Mucosa of rectum (tissue), 2 donors: ENCODE measurements at regions not wholly inside any gene's neighbourhood (a gene's known extent, or its start where the extent isn't known, plus 50 kb on each side); places are given as distances from the start of the nearest gene placed in this dataset.
"Not testable (repeated sequence)": the region's sequence is repeated elsewhere in the genome, so short reads cannot be mapped to it uniquely, and the experiment has no call there.

Experiments
- H3K27ac ChIP-seq, 2 donors: one replicate each; pipeline ENCODE4 v1.7.0; 2013; ENCODE audit warnings: inconsistent platforms in 2 of 2, low read depth in 2 of 2, low read length in 2 of 2
- H3K27me3 ChIP-seq, 2 donors: one replicate each; pipeline ENCODE4 v1.7.0; 2013; ENCODE audit warnings: low read length in 2 of 2; ENCODE audit not compliant: control insufficient read depth in 2 of 2, insufficient read depth in 2 of 2
- H3K36me3 ChIP-seq, 2 donors: one replicate each; pipeline ENCODE4 v1.7.0; 2013; ENCODE audit warnings: low read length in 2 of 2; ENCODE audit not compliant: control insufficient read depth in 2 of 2, insufficient read depth in 2 of 2
- H3K4me1 ChIP-seq, 2 donors: one replicate each; pipeline ENCODE4 v1.7.0; 2013; ENCODE audit warnings: low read length in 2 of 2, mild to moderate bottlenecking in 1 of 2; ENCODE audit not compliant: control insufficient read depth in 2 of 2, insufficient read depth in 2 of 2
- H3K4me3 ChIP-seq, 2 donors: one replicate each; pipeline ENCODE4 v1.7.0; 2013; ENCODE audit warnings: low read length in 2 of 2
- H3K9ac ChIP-seq, 2 donors: one replicate each; pipeline ENCODE4 v1.7.0; 2013; ENCODE audit warnings: low read length in 2 of 2, low read depth in 1 of 2, mild to moderate bottlenecking in 1 of 2
- H3K9me3 ChIP-seq, 2 donors: one replicate each; pipeline ENCODE4 v1.7.0; 2013; ENCODE audit warnings: low read length in 2 of 2; ENCODE audit not compliant: control insufficient read depth in 2 of 2
- donor health status: healthy.
- donor health status: Normal muscosa, but diverticular disease.

DNA sequence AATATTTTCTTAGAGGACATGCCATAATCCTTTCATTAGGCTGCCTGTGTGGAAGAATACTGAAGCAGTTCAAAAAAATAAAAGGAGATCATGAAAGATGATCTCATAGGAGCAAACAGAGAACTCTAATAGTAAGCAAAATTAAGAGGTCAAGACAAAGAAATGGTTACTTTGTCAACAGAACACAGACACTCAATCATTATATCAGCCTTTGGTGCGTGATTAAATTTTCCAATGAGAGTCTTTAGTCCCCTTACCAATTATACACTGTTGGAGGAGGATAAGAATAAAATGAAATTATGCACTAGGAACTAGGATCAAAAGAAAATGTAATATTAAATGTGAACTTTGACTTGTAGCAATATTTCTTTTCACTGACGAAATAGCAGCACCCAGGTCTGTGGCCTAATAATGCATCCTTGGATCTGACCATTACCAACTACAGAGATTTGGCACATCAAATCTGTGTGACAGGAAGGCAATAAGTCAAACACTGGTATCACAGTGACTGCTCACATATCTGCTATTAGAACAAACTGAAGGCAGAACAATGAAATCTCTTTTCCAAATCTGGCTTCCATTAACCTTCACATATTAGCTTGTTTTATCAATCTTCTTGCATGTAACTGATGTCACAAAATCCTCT, 1812.9 kb downstream of the PLA2G4A start:
- Histone ChIP-seq H3K9ac (no peak overlapping the region), H3K4me1 (no peaks in the 10 kb centered on the region), H3K27ac (no peak overlapping the region), H3K36me3 (no peaks in the 10 kb centered on the region), H3K9me3 (peaks cover 0 to 3% of the 10 kb centered on the region in 2 donors), H3K4me3 (no peak overlapping the region), H3K27me3 (no peaks in the 10 kb centered on the region)

DNA sequence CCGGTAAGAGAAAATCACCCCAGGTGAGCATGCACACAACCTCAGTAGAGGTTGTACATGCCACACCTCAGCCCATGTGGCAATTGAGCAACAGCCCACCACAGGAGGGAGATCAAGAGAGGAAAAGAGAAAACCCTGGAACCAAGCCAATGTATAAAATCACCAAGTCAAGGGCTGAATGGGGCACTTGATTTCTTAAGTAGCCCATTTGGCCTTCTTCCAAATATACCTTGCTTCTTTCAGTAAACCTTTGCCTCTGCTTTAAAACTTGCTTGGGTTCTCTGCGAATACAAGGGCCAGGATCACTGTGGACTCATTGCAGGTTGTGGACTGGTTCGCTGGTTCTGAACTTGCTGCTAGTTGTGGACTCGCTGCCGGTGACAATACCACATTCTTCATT, 1814.0 kb downstream of the PLA2G4A start:
- Histone ChIP-seq H3K4me1 (no peaks in the 10 kb centered on the region), H3K36me3 (no peaks in the 10 kb centered on the region), H3K27me3 (no peaks in the 10 kb centered on the region), H3K27ac (no peak overlapping the region), H3K9me3 (peaks cover 0 to 3% of the 10 kb centered on the region in 2 donors), H3K9ac (no peak overlapping the region), H3K4me3 (no peak overlapping the region)

DNA sequence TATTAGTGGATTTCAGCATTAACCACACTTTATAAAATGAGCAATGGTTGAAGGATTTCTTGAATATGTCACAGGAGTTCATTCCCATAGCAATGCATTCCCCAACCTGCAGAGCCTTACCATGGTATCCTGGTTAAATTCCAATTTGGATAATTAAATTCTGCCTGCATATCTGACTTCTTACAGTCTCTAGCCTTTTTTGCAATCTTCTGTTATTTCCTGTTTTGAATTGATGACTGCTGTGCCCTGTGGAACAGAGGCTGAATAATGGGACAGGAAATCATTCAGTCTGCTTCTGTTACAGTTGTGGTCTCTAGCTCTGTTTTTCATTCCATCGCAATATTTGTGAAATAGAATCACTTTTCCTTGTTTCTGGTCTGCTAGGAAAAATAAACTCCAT, 1823.9 kb downstream of the PLA2G4A start:
- H3K4me3 ChIP-seq, result no peak overlapping the region
- no peaks in the 10 kb centered on the region for H3K27me3 ChIP-seq
- no peaks in the 10 kb centered on the region for H3K9me3 ChIP-seq
- no peaks in the 10 kb centered on the region for H3K4me1 ChIP-seq
- no peak overlapping the region for H3K27ac ChIP-seq
- no peaks in the 10 kb centered on the region for H3K36me3 ChIP-seq
- no peak overlapping the region for H3K9ac ChIP-seq

DNA sequence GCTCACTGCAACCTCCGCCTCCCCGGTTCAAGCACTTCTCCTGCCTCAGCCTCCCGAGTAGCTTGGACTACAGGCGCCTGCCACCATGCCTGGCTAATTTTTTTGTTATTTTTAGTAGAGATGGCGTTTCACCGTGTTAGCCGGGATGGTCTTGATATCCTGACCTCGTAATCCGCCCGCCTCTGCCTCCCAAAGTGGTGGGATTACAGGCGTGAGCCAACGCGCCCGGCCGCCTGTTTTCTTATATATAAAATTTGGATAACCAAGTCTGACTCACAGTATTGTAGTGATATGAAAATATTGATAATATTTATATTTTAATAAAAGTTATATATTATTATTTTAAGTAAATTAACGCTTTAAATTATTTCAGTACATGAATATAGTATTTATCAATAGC, 1821.7 kb downstream of the BRINP3 start:
- H3K9ac ChIP-seq, H3K27me3 ChIP-seq, H3K4me3 ChIP-seq, H3K27ac ChIP-seq, H3K36me3 ChIP-seq, H3K4me1 ChIP-seq, H3K9me3 ChIP-seq: not testable (repeated sequence)

DNA sequence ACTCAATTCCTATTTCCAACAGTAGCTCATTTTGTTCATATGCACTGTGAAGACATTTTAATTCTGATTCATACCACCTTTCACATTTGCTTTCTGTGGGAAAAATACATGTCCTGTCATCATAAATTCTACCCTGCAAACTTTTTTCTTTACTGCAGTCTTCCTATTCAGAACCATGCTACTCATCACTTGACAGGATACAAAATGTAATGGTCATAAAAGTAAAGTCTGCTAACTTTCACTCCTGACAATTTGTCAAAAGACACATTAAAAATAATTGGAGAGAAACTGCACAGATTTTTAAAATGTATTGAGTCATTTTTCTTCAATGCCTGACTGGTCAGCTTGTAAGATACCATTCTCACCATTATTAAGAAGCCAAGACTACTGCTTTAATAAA, 1817.1 kb downstream of the BRINP3 start:
- H3K4me1 ChIP-seq, result no peaks in the 10 kb centered on the region
- no peak overlapping the region for H3K9ac ChIP-seq
- H3K9me3 ChIP-seq, result no peaks in the 10 kb centered on the region

DNA sequence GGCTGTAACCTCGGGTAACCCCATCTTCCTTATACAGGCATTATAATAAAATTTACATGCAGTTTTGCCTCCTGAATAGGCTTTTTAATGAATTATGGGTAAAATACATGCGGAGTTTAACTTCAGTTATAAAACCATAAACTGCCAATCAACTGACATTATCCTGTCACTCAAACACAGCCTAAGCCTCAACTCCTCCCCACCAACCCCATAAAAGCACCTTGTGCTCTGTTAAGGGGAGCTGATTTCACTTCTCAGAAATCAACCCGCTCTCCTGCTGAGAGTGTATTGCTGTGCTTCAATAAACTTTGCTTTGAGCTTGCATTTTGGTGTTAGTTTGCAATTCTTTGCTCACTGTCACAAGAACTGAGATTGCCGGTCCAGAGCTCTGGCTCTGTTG, 1812.2 kb downstream of the BRINP3 start:
- Histone ChIP-seq H3K27me3 (no peaks in the 10 kb centered on the region), H3K4me3 (no peak overlapping the region)

More for the DNA sequence above, 1817.1 kb downstream of the BRINP3 start:
- H3K27ac ChIP-seq, result no peak overlapping the region
- no peaks in the 10 kb centered on the region for H3K36me3 ChIP-seq
- no peaks in the 10 kb centered on the region for H3K27me3 ChIP-seq
- no peak overlapping the region for H3K4me3 ChIP-seq

DNA sequence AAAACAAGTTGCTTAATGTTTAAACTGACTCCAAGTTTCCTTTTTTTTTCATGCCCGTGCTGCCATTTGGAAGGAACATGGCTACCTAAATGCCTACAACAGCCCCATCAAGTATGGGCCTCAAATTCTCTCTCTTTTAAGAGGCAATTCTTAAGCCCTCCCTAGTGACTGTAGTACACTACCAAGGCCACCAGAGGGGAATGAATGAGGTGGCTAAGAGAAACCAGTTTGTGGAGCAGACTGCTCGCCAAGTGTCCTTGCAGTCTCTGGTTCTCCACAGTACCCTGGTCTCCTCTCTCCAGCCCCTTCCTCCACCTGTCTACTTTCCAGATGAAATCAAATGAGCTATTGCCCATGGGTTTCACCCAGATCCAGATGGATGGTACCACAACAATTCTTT, 1809.6 kb downstream of the BRINP3 start:
- H3K4me1 ChIP-seq, result no peaks in the 10 kb centered on the region
- no peaks in the 10 kb centered on the region for H3K27me3 ChIP-seq
- no peak overlapping the region for H3K9ac ChIP-seq
- no peak overlapping the region for H3K27ac ChIP-seq
- no peaks in the 10 kb centered on the region for H3K36me3 ChIP-seq
- peaks cover 0 to 2% of the 10 kb centered on the region in 2 donors for H3K9me3 ChIP-seq
- H3K4me3 ChIP-seq, result no peak overlapping the region

More for the DNA sequence above, 1812.2 kb downstream of the BRINP3 start:
- Histone ChIP-seq H3K4me1 (no peaks in the 10 kb centered on the region), H3K27ac (no peak overlapping the region), H3K9me3 (peaks cover 0 to 2% of the 10 kb centered on the region in 2 donors), H3K36me3 (no peaks in the 10 kb centered on the region), H3K9ac (no peak overlapping the region)

DNA sequence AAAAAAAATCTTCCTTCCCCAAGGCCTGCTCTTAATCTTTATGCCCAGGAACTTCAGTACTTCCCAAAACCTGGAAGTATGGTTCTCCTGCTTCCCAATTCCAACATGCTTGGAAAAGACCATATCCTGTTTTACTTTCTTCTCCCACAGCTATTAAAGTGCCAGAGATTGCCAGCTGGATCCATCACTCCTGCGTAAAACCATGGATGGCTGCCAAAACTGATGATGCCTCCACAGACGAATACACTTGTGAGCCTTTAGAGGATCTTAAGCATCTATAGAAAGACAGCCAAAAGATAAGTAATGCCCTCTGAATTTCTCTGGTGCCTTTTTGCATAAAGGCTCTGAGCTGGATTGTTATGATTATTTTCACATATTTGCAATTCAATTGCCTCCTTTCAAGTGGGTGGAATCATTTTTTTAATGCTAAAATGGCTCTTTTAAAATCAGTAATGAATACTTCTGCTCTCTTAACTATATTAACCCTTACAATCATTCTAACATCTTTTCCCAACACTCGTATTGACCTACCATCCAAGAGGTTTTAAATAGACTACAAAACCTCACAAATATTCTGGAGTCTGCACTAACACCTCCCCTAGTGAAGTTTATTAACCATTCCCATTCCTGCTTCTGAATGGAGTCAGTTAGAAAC, 1807.8 kb downstream of the BRINP3 start:
- H3K9ac ChIP-seq, result no peak overlapping the region
- H3K27ac ChIP-seq, result no peak overlapping the region
- no peak overlapping the region for H3K4me3 ChIP-seq
- no peaks in the 10 kb centered on the region for H3K4me1 ChIP-seq
- no peaks in the 10 kb centered on the region for H3K36me3 ChIP-seq
- peaks cover 0 to 2% of the 10 kb centered on the region in 2 donors for H3K9me3 ChIP-seq
- no peaks in the 10 kb centered on the region for H3K27me3 ChIP-seq

DNA sequence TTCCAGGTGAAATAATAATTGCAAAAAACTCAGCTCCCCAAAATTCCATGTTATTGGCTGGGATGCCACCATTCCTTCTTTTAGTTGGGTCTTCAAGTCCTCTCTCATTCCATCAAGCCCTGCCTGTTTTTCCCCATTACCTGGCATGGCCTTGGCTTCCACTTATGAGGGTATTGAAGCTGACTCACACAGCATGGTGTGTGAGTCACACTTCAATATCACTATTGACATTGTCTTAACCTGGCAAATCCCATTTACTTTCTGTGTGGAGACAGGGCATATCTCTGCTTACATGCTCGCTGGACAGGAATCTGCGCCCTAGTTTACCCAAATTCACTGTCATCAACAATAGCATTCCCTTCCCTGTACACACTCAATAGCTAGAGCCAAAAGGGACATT, 1806.8 kb downstream of the BRINP3 start:
- Histone ChIP-seq H3K4me3 (no peak overlapping the region), H3K36me3 (no peaks in the 10 kb centered on the region), H3K9ac (no peak overlapping the region), H3K27me3 (no peaks in the 10 kb centered on the region), H3K9me3 (peaks cover 0 to 2% of the 10 kb centered on the region in 2 donors), H3K4me1 (no peaks in the 10 kb centered on the region), H3K27ac (no peak overlapping the region)

DNA sequence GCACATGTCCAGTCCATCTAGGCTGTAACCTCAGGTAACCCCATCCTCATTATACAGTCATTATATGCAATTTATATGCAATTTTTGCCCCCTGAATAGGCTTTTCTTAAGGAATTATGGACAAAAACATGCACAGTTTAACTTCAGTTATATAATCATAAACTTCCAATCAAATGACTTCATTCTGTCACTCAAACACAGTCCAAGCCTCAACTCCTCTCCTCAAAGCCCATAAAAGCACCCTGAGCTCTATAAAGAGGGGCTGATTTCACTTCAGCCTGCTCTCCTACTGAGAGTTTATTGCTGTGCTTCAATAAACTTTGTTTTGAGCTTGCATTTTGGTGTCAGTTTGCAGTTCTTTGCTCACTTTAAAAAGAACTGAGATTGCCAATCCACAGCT, 1805.5 kb downstream of the BRINP3 start:
- no peaks in the 10 kb centered on the region for H3K27me3 ChIP-seq

More for the DNA sequence above, 1805.5 kb downstream of the BRINP3 start:
- Histone ChIP-seq H3K27ac (no peak overlapping the region), H3K4me1 (no peaks in the 10 kb centered on the region), H3K9me3 (peaks cover 0 to 2% of the 10 kb centered on the region in 2 donors), H3K4me3 (no peak overlapping the region), H3K36me3 (no peaks in the 10 kb centered on the region), H3K9ac (no peak overlapping the region)
